A673 (cell line): ENCODE measurements at regions not wholly inside any gene's neighbourhood (a gene's known extent, or its start where the extent isn't known, plus 50 kb on each side); places are given as distances from the start of the nearest gene placed in this dataset.

Experiments used
- CTCF ChIP-seq: fragments of 300-800, 200-600 bp; sonication (generic); conservative IDR thresholded peaks from 2 replicates; pipeline ENCODE4 v1.5.1; 2017; ENCODE audit warnings: low read depth, mild to moderate bottlenecking, antibody characterized with exemption, low read length, moderate library complexity, mixed read lengths
- EZH2 ChIP-seq: fragments of 200-600 bp; sonication (generic); IDR thresholded peaks from 2 replicates; pipeline ENCODE4 v1.6.1; 2017; ENCODE audit warnings: borderline replicate concordance, low read depth, mild to moderate bottlenecking, mixed read lengths, antibody characterized with exemption, low read length; ENCODE audit not compliant: poor library complexity, severe bottlenecking

GRCh38 chr21:15172963-15173362, 108.2 kb upstream of the NRIP1 start:
- TF ChIP-seq CTCF (no peak), EZH2 (no peak)
